AG09319 (cell line): ENCODE measurements at regions not wholly inside any gene's neighbourhood (a gene's known extent, or its start where the extent isn't known, plus 50 kb on each side); places are given as distances from the start of the nearest gene placed in this dataset.

ENCODE experiments used
- DNase-seq: peaks from one replicate; pipeline ENCODE4 v3.0.0-alpha.2; 2010; ENCODE audit warnings: low read depth; ENCODE audit errors: extremely low read depth
- CTCF ChIP-seq: IDR thresholded peaks from 2 replicates; pipeline ENCODE4 v1.5.1; 2011; ENCODE audit warnings: low read depth, mild to moderate bottlenecking, inconsistent platforms, low read length, moderate library complexity

- TF ChIP-seq CTCF = no peak
- DNase-seq = no peak
Observed at GRCh38 chr2:220493871-220494525, 866.6 kb downstream of the SLC4A3 start.

- DNase-seq = no peak
- TF ChIP-seq CTCF = no peak
Observed at GRCh38 chr2:220496513-220496912, 869.1 kb downstream of the SLC4A3 start.

- DNase-seq = peak; percentile 28
- no peak for TF ChIP-seq CTCF
Observed at GRCh38 chr2:220499225-220499624, 871.8 kb downstream of the SLC4A3 start.

- no peak for DNase-seq
- TF ChIP-seq CTCF = no peak
Observed at GRCh38 chr2:220502539-220502938, 875.1 kb downstream of the SLC4A3 start.

GRCh38 chr2:220503431-220503830 lies 876.0 kb downstream of the SLC4A3 start:
- DNase-seq = no peak
- no peak for TF ChIP-seq CTCF

GRCh38 chr2:220504938-220505503 lies 877.6 kb downstream of the SLC4A3 start:
- no peak for TF ChIP-seq CTCF
- no peak for DNase-seq

- no peak for DNase-seq
- TF ChIP-seq CTCF = no peak
Observed at GRCh38 chr2:220506466-220506865, 879.0 kb downstream of the SLC4A3 start.
